Endothelial cell (in vitro differentiated cells): ENCODE measurements at regions not wholly inside any gene's neighbourhood (a gene's known extent, or its start where the extent isn't known, plus 50 kb on each side); places are given as distances from the start of the nearest gene placed in this dataset.

Experiments used
- DNase-seq: peaks from one replicate; pipeline ENCODE4 v3.0.0; 2021; ENCODE audit warnings: low spot score
- H3K27ac Mint-ChIP-seq: one replicate; pipeline ENCODE4 v1.8.0; 2021; ENCODE audit warnings: mixed read lengths, inconsistent platforms; ENCODE audit not compliant: unreplicated experiment
- H3K27me3 Mint-ChIP-seq: one replicate; pipeline ENCODE4 v1.8.0; 2021; ENCODE audit warnings: mild to moderate bottlenecking, moderate library complexity, mixed read lengths, inconsistent platforms; ENCODE audit not compliant: unreplicated experiment
- H3K36me3 Mint-ChIP-seq: one replicate; pipeline ENCODE4 v1.8.0; 2021; ENCODE audit warnings: mild to moderate bottlenecking, low read depth, mixed read lengths, inconsistent platforms; ENCODE audit not compliant: unreplicated experiment
- H3K4me1 Mint-ChIP-seq: one replicate; pipeline ENCODE4 v1.8.0; 2021; ENCODE audit warnings: mild to moderate bottlenecking, mixed read lengths, inconsistent platforms; ENCODE audit not compliant: unreplicated experiment
- H3K4me3 Mint-ChIP-seq: one replicate; pipeline ENCODE4 v1.8.0; 2021; ENCODE audit warnings: mild to moderate bottlenecking, mixed read lengths, inconsistent platforms; ENCODE audit not compliant: unreplicated experiment
- H3K9me3 Mint-ChIP-seq: one replicate; pipeline ENCODE4 v1.8.0; 2021; ENCODE audit warnings: mixed read lengths, inconsistent platforms; ENCODE audit not compliant: unreplicated experiment
- TF ChIP-seq, protein P1 (sequence below): fragments of 200-600 bp; sonication (generic); IDR thresholded peaks from one replicate; pipeline ENCODE4 v1.5.0; 2021; ENCODE audit warnings: antibody characterized with exemption; ENCODE audit not compliant: unreplicated experiment

DNA sequence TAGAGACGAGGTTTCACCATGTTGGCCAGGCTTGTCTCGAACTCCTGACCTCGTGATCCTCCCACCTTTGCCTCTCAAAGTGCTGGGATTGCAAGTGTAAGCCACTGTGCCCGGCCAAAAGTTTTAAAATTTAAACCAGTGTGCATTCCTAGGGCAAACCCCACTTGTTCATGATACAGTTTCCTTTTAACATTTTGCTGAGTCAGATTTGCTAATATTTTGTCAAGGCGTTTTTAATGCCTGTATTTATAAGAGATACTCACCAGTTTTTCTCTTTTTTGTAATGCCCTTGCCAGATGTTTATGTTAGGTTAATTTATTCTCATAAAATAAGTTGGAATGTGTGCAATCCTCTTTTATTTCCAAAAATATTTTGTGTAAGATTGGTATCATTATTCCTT lies 927.4 kb downstream of the DNAJB9 start:
- Mint-ChIP-seq H3K4me3 (no peak overlapping the region), H3K4me1 (peaks cover 4% of the 10 kb centered on the region)
- DNase-seq, result no peak

DNA sequence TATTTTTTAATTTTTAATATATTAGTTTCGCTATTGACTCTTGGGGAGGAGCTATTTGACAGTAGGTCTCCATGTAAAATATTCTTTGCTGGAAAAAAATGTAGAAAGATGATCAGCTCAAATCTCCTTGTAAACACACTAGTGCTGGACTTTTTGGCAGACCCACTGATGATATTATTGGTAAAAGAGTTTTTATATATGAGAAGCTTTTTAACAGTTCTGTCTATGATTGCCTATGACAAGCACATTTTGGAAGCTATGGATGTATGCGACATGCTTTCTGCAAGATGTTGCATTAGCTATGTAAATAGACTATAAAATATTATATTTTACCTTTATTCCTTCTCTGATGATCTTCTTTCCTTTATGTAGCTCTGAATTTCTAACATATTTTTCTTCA lies 928.5 kb downstream of the DNAJB9 start:
- H3K27ac Mint-ChIP-seq, result no peak overlapping the region
- no peak for DNase-seq
- H3K4me3 Mint-ChIP-seq, result no peak overlapping the region
- H3K27me3 Mint-ChIP-seq, result no peaks in the 10 kb centered on the region
- TF ChIP-seq, protein P1, sequence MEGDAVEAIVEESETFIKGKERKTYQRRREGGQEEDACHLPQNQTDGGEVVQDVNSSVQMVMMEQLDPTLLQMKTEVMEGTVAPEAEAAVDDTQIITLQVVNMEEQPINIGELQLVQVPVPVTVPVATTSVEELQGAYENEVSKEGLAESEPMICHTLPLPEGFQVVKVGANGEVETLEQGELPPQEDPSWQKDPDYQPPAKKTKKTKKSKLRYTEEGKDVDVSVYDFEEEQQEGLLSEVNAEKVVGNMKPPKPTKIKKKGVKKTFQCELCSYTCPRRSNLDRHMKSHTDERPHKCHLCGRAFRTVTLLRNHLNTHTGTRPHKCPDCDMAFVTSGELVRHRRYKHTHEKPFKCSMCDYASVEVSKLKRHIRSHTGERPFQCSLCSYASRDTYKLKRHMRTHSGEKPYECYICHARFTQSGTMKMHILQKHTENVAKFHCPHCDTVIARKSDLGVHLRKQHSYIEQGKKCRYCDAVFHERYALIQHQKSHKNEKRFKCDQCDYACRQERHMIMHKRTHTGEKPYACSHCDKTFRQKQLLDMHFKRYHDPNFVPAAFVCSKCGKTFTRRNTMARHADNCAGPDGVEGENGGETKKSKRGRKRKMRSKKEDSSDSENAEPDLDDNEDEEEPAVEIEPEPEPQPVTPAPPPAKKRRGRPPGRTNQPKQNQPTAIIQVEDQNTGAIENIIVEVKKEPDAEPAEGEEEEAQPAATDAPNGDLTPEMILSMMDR, result no peak
- no peaks in the 10 kb centered on the region for H3K9me3 Mint-ChIP-seq
- no peaks in the 10 kb centered on the region for H3K36me3 Mint-ChIP-seq
- H3K4me1 Mint-ChIP-seq, result no peaks in the 10 kb centered on the region

More for the DNA sequence above, 927.4 kb downstream of the DNAJB9 start:
- no peaks in the 10 kb centered on the region for H3K9me3 Mint-ChIP-seq
- no peaks in the 10 kb centered on the region for H3K36me3 Mint-ChIP-seq
- H3K27ac Mint-ChIP-seq, result no peak overlapping the region
- H3K27me3 Mint-ChIP-seq, result no peaks in the 10 kb centered on the region
- TF ChIP-seq, protein P1, result no peak

DNA sequence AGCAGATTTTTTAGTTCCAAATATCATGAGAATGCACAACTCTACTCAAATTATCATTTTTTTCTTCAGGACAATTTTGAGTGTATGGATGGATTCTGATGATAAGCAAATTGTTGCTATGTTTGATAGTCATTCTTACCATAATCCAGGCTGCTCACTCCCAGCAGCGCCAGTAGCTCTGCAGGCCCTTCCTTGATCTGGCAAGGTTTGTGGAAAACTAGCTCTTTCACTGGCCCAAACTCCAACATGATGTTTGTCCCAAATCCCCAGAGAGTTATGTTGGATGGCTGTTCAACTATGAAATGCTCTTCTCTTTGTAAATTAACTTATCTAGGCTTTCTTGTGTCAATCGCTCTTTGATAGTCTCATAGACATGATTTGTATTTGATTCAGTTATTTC lies 933.7 kb downstream of the DNAJB9 start:
- Mint-ChIP-seq H3K27ac (no peak overlapping the region), H3K9me3 (no peaks in the 10 kb centered on the region), H3K27me3 (no peaks in the 10 kb centered on the region), H3K36me3 (no peaks in the 10 kb centered on the region), H3K4me1 (no peaks in the 10 kb centered on the region), H3K4me3 (no peak overlapping the region)
- DNase-seq, result no peak
- TF ChIP-seq, protein P1, result no peak

DNA sequence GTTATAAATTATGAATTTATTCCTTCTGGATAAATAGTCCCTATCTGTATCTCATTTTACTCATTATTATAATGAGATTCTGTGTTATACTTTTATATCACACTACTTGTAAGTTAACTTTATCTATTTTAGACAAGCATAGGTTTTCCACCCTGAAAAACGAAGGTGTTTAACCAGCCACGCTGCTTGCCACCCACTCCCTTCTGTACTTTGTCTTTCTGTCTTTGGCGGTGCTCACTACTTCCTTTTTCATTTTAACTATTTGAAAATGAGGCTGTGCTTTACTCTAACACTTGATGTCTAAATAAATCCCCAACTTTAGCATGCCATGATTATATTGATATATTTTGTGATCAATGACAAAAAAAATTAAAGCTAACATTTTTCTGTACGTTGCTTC lies 952.9 kb downstream of the DNAJB9 start:
- Mint-ChIP-seq H3K9me3 (no peaks in the 10 kb centered on the region), H3K27ac (no peak overlapping the region), H3K4me3 (no peak overlapping the region), H3K4me1 (no peaks in the 10 kb centered on the region), H3K27me3 (no peaks in the 10 kb centered on the region), H3K36me3 (no peaks in the 10 kb centered on the region)
- TF ChIP-seq, protein P1, result no peak
- DNase-seq, result no peak

DNA sequence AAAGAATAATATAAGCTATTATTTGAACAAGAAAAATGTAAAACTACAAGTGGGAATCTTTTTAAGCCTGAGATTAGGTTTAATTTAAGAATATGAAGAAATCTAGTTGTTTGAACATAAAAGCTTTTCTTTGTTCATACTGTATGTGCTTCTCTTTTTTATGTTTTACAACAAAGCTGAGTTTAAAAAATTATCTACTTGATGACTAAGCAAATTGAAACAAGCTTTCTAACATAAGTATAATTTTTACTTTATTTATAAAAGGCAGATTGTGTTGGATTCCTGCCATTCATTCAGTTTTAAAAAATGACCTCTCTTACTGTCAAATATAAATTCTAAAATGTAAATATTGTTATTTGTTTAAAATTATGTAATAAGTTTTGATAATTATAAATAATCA lies 958.2 kb downstream of the DNAJB9 start:
- H3K27me3 Mint-ChIP-seq, result no peaks in the 10 kb centered on the region
- H3K36me3 Mint-ChIP-seq, result no peaks in the 10 kb centered on the region
- TF ChIP-seq, protein P1, result no peak
- H3K4me1 Mint-ChIP-seq, result no peaks in the 10 kb centered on the region
- H3K9me3 Mint-ChIP-seq, result no peaks in the 10 kb centered on the region
- no peak overlapping the region for H3K27ac Mint-ChIP-seq
- no peak overlapping the region for H3K4me3 Mint-ChIP-seq
- DNase-seq, result no peak
